ENCODE measurements at regions not wholly inside any gene's neighbourhood (a gene's known extent, or its start where the extent isn't known, plus 50 kb on each side); places are given as distances from the start of the nearest gene placed in this dataset.
"Not testable (repeated sequence)": the region's sequence is repeated elsewhere in the genome, so short reads cannot be mapped to it uniquely, and the experiment has no call there.

DNA sequence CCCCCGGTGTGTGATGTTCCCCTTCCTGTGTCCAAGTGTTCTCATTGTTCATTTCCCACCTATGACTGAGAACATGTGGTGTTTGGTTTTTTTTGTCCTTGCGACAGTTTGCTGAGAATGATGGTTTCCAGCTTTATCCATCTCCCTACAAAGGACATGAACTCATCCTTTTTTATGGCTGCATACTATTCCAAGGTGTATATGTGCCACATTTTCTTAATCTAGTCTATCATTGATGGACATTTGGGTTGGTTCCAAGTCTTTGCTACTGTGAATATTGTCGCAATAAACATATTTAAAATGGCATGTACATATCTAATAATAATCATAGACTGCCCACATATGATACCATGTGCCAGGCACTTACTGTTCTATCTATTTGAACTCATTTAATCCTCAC, 491.0 kb downstream of the MED13L start:
- TF ChIP-seq, protein P1, sequence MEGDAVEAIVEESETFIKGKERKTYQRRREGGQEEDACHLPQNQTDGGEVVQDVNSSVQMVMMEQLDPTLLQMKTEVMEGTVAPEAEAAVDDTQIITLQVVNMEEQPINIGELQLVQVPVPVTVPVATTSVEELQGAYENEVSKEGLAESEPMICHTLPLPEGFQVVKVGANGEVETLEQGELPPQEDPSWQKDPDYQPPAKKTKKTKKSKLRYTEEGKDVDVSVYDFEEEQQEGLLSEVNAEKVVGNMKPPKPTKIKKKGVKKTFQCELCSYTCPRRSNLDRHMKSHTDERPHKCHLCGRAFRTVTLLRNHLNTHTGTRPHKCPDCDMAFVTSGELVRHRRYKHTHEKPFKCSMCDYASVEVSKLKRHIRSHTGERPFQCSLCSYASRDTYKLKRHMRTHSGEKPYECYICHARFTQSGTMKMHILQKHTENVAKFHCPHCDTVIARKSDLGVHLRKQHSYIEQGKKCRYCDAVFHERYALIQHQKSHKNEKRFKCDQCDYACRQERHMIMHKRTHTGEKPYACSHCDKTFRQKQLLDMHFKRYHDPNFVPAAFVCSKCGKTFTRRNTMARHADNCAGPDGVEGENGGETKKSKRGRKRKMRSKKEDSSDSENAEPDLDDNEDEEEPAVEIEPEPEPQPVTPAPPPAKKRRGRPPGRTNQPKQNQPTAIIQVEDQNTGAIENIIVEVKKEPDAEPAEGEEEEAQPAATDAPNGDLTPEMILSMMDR (conservative IDR thresholded peaks at IDR 0.05 in 1 of 2, IDR thresholded peaks at IDR 0.05 in 1 of 2; ENCODE audit: low read depth in 1 of 2, low read length in 2 of 2): not testable (repeated sequence)
- not testable (repeated sequence) for TF ChIP-seq EZH2 (IDR thresholded peaks at IDR 0.05; ENCODE audit: low read length, missing control alignments)

Data from fibroblast of lung (primary cell).